DND-41 (cell line): ENCODE measurements at regions not wholly inside any gene's neighbourhood (a gene's known extent, or its start where the extent isn't known, plus 50 kb on each side); places are given as distances from the start of the nearest gene placed in this dataset.

ENCODE experiments used
- ATAC-seq: fragments of 200-7000 bp; cut with Tn5 transposase; 3 replicates; pipeline ENCODE4 v1.9.1; 2021; ENCODE audit warnings: low read depth; ENCODE audit not compliant: insufficient read depth
- DNase-seq: peaks from one replicate; pipeline ENCODE4 v3.0.0-alpha.2; 2020
- H2AFZ ChIP-seq: 2 replicates; pipeline ENCODE4 v1.6.0; 2012; ENCODE audit warnings: low read depth, low read length
- H3K27ac ChIP-seq: 2 replicates; pipeline ENCODE4 v1.5.1; 2012; ENCODE audit warnings: low read length, inconsistent platforms
- H3K27me3 ChIP-seq: fragments of 200-600 bp; sonication (generic); 2 replicates; pipeline ENCODE4 v1.6.0; 2012; ENCODE audit warnings: low read length, mild to moderate bottlenecking, inconsistent platforms; ENCODE audit not compliant: insufficient read depth, poor library complexity
- H3K36me3 ChIP-seq: 2 replicates; pipeline ENCODE4 v1.5.1; 2012; ENCODE audit warnings: low read length, inconsistent platforms; ENCODE audit not compliant: insufficient read depth
- H3K4me1 ChIP-seq: 2 replicates; pipeline ENCODE4 v1.5.1; 2012; ENCODE audit warnings: mild to moderate bottlenecking, low read length; ENCODE audit not compliant: insufficient read depth
- H3K4me2 ChIP-seq: 2 replicates; pipeline ENCODE4 v1.6.0; 2012; ENCODE audit warnings: mild to moderate bottlenecking, moderate library complexity, low read length, inconsistent platforms; ENCODE audit not compliant: insufficient read depth
- H3K4me3 ChIP-seq, 2 experiments: fragments of 200-600 bp in 1 of 2; shearing (Covaris generic) in 1 of 2; 2 replicates each; pipeline ENCODE4 v1.5.1; 2012 to 2016; ENCODE audit warnings: inconsistent platforms in 2 of 2, low read length in 2 of 2, mild to moderate bottlenecking in 2 of 2, low read depth in 1 of 2, moderate library complexity in 1 of 2
- H3K79me2 ChIP-seq: 2 replicates; pipeline ENCODE4 v1.6.0; 2012; ENCODE audit warnings: low read length, inconsistent platforms; ENCODE audit not compliant: insufficient read depth
- H3K9ac ChIP-seq: 2 replicates; pipeline ENCODE4 v1.6.0; 2012; ENCODE audit warnings: low read depth, mild to moderate bottlenecking, inconsistent platforms, low read length, moderate library complexity
- H3K9me3 ChIP-seq: 2 replicates; pipeline ENCODE4 v1.5.1; 2012; ENCODE audit warnings: low read length, moderate library complexity, mild to moderate bottlenecking, inconsistent platforms; ENCODE audit not compliant: insufficient read depth, severe bottlenecking
- H4K20me1 ChIP-seq: 2 replicates; pipeline ENCODE4 v1.6.0; 2012; ENCODE audit warnings: low read length; ENCODE audit not compliant: insufficient read depth
- CTCF ChIP-seq: IDR thresholded peaks from 2 replicates; pipeline ENCODE4 v1.5.1; 2012; ENCODE audit warnings: borderline replicate concordance, low read length, moderate library complexity, mild to moderate bottlenecking; ENCODE audit not compliant: poor library complexity, severe bottlenecking; ENCODE audit errors: extremely low read depth
- EZH2 ChIP-seq: IDR thresholded peaks from 3 replicates; pipeline ENCODE4 v1.6.1; 2012; ENCODE audit warnings: borderline replicate concordance, low read depth, mild to moderate bottlenecking, moderate library complexity, low read length, inconsistent platforms; ENCODE audit not compliant: severe bottlenecking

- TF ChIP-seq CTCF (no peak), EZH2 (no peak)
- Histone ChIP-seq H3K27me3 (no peaks in the 10 kb centered on the region), H3K4me3 (no peak overlapping the region), H3K9ac (no peak overlapping the region), H3K36me3 (no peaks in the 10 kb centered on the region), H3K4me2 (no peak overlapping the region), H3K4me1 (peaks cover 18% of the 10 kb centered on the region), H3K9me3 (peaks cover 3% of the 10 kb centered on the region), H3K27ac (no peak overlapping the region), H3K79me2 (no peaks in the 10 kb centered on the region), H2AFZ (no peak overlapping the region), H4K20me1 (no peaks in the 10 kb centered on the region)
- ATAC-seq (no peak), DNase-seq (no peak)
These were observed 809.6 kb downstream of the TENT5A start for GRCh38 chr6:80942911-80943310.

- peaks cover 14% of the 10 kb centered on the region for H3K9me3 ChIP-seq
- H3K79me2 ChIP-seq: no peaks in the 10 kb centered on the region
- H3K4me1 ChIP-seq: peaks cover 18% of the 10 kb centered on the region
- H3K9ac ChIP-seq: no peak overlapping the region
- no peak overlapping the region for H2AFZ ChIP-seq
- no peaks in the 10 kb centered on the region for H3K36me3 ChIP-seq
- H3K4me3 ChIP-seq: no peak overlapping the region
- no peak for DNase-seq
- ATAC-seq: no peak
- H4K20me1 ChIP-seq: no peaks in the 10 kb centered on the region
- H3K27ac ChIP-seq: no peak overlapping the region
- no peak for TF ChIP-seq CTCF
- no peak for TF ChIP-seq EZH2
- H3K27me3 ChIP-seq: no peaks in the 10 kb centered on the region
- H3K4me2 ChIP-seq: no peak overlapping the region
These were observed 811.5 kb downstream of the TENT5A start for GRCh38 chr6:80940976-80941375.

GRCh38 chr6:80940571-80940970 lies 811.9 kb downstream of the TENT5A start:
- no peak for DNase-seq
- H3K27ac ChIP-seq: no peak overlapping the region
- H3K9me3 ChIP-seq: peaks cover 15% of the 10 kb centered on the region
- no peak for ATAC-seq
- H3K9ac ChIP-seq: no peak overlapping the region
- peaks cover 18% of the 10 kb centered on the region for H3K4me1 ChIP-seq
- no peak overlapping the region for H3K4me3 ChIP-seq
- no peaks in the 10 kb centered on the region for H4K20me1 ChIP-seq
- no peak overlapping the region for H3K4me2 ChIP-seq
- no peak overlapping the region for H2AFZ ChIP-seq
- no peaks in the 10 kb centered on the region for H3K27me3 ChIP-seq
- TF ChIP-seq EZH2: no peak
- TF ChIP-seq CTCF: no peak
- no peaks in the 10 kb centered on the region for H3K36me3 ChIP-seq
- no peaks in the 10 kb centered on the region for H3K79me2 ChIP-seq

GRCh38 chr6:80939898-80940297 lies 812.6 kb downstream of the TENT5A start:
- H3K27ac ChIP-seq: no peak overlapping the region
- H3K4me2 ChIP-seq: no peak overlapping the region
- H3K36me3 ChIP-seq: no peaks in the 10 kb centered on the region
- H4K20me1 ChIP-seq: no peaks in the 10 kb centered on the region
- H3K4me3 ChIP-seq: no peak overlapping the region
- H3K9ac ChIP-seq: no peak overlapping the region
- H3K4me1 ChIP-seq: peaks cover 18% of the 10 kb centered on the region
- H3K9me3 ChIP-seq: peaks cover 15% of the 10 kb centered on the region
- no peak for TF ChIP-seq EZH2
- no peak for TF ChIP-seq CTCF
- DNase-seq (no peak), ATAC-seq (no peak)
- 0 out of 2 replicates have a peak overlapping the region, but pooled peaks have one; percentile 22 for H2AFZ ChIP-seq
- no peaks in the 10 kb centered on the region for H3K79me2 ChIP-seq
- H3K27me3 ChIP-seq: no peaks in the 10 kb centered on the region
